ENCODE measurements at regions not wholly inside any gene's neighbourhood (a gene's known extent, or its start where the extent isn't known, plus 50 kb on each side); places are given as distances from the start of the nearest gene placed in this dataset.

- Histone ChIP-seq H3K4me3 (ENCODE audit: low read depth, low read length) (no peak overlapping the region), H3K36me3 (ENCODE audit: control insufficient read depth, insufficient read depth, low read length) (no peaks in the 10 kb centered on the region), H3K27me3 (ENCODE audit: control insufficient read depth, insufficient read depth, low read length) (no peaks in the 10 kb centered on the region)
- DNase-seq (ENCODE audit: low read depth) (no peak), FAIRE-seq (no peak)
- TF ChIP-seq, protein P1, sequence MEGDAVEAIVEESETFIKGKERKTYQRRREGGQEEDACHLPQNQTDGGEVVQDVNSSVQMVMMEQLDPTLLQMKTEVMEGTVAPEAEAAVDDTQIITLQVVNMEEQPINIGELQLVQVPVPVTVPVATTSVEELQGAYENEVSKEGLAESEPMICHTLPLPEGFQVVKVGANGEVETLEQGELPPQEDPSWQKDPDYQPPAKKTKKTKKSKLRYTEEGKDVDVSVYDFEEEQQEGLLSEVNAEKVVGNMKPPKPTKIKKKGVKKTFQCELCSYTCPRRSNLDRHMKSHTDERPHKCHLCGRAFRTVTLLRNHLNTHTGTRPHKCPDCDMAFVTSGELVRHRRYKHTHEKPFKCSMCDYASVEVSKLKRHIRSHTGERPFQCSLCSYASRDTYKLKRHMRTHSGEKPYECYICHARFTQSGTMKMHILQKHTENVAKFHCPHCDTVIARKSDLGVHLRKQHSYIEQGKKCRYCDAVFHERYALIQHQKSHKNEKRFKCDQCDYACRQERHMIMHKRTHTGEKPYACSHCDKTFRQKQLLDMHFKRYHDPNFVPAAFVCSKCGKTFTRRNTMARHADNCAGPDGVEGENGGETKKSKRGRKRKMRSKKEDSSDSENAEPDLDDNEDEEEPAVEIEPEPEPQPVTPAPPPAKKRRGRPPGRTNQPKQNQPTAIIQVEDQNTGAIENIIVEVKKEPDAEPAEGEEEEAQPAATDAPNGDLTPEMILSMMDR (IDR thresholded peaks at IDR 0.05; ENCODE audit: insufficient read depth, low read length, severe bottlenecking) = no peak
Observed at GRCh38 chr2:18835787-18836186, 246.4 kb upstream of the NT5C1B start.

DNA sequence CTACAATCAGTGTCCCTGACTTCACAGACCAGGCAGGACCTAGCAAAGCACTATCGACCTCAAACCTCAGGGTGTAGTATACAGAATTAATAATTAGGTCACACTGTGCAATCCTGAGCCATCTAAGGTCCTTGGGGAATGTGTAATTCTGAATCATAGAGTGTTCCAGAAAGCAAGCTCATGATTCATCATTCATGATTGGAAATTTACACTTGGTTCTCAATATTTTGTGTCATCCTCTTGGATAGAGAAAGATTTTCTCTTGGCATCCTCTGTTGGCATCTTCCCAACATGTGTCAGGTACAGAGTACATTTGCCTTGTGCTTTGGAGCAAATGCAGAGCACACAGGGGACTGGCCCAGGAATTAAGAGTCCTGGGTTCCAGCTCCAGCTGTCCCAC lies 245.0 kb upstream of the NT5C1B start:
- DNase-seq (ENCODE audit: low read depth) (peak; percentile 93), FAIRE-seq (no peak)
- Histone ChIP-seq H3K36me3 (ENCODE audit: control insufficient read depth, insufficient read depth, low read length) (no peaks in the 10 kb centered on the region), H3K27me3 (ENCODE audit: control insufficient read depth, insufficient read depth, low read length) (no peaks in the 10 kb centered on the region), H3K4me3 (ENCODE audit: low read depth, low read length) (no peak overlapping the region)
- TF ChIP-seq, protein P1 (IDR thresholded peaks at IDR 0.05; ENCODE audit: insufficient read depth, low read length, severe bottlenecking) = no peak

DNA sequence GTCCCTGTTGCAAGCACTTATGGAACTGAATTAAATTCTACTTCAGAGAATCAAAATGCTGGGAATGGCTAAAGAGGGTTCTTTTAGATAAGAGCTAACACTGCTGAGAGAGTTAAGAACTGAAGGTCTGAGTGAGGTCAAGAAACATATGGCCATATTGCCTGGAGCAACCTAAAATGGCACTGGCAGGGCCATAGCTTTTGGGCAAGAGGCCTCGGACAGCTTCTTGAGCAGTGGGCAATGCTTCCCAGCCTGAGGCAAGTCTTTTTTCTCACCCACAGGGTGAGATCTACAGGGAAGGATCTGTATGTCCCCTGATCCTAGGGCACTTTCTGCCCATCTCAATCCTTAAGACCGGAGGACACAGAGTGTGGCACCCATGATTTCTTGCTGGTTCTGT lies 244.6 kb upstream of the NT5C1B start:
- no peaks in the 10 kb centered on the region for H3K36me3 ChIP-seq (ENCODE audit: control insufficient read depth, insufficient read depth, low read length)
- TF ChIP-seq, protein P1 (IDR thresholded peaks at IDR 0.05; ENCODE audit: insufficient read depth, low read length, severe bottlenecking) = no peak
- FAIRE-seq (no peak), DNase-seq (ENCODE audit: low read depth) (no peak)
- no peaks in the 10 kb centered on the region for H3K27me3 ChIP-seq (ENCODE audit: control insufficient read depth, insufficient read depth, low read length)
- no peak overlapping the region for H3K4me3 ChIP-seq (ENCODE audit: low read depth, low read length)

GRCh38 chr2:18831916-18832510 lies 242.6 kb upstream of the NT5C1B start:
- H3K4me3 ChIP-seq (ENCODE audit: low read depth, low read length) = no peak overlapping the region
- no peaks in the 10 kb centered on the region for H3K27me3 ChIP-seq (ENCODE audit: control insufficient read depth, insufficient read depth, low read length)
- TF ChIP-seq, protein P1 (IDR thresholded peaks at IDR 0.05; ENCODE audit: insufficient read depth, low read length, severe bottlenecking) = no peak
- DNase-seq (ENCODE audit: low read depth) (no peak), FAIRE-seq (no peak)
- no peaks in the 10 kb centered on the region for H3K36me3 ChIP-seq (ENCODE audit: control insufficient read depth, insufficient read depth, low read length)

GRCh38 chr2:18830962-18831361 lies 241.6 kb upstream of the NT5C1B start:
- DNase-seq (ENCODE audit: low read depth) (no peak), FAIRE-seq (no peak)
- H3K27me3 ChIP-seq (ENCODE audit: control insufficient read depth, insufficient read depth, low read length) = no peaks in the 10 kb centered on the region
- no peaks in the 10 kb centered on the region for H3K36me3 ChIP-seq (ENCODE audit: control insufficient read depth, insufficient read depth, low read length)
- H3K4me3 ChIP-seq (ENCODE audit: low read depth, low read length) = no peak overlapping the region
- TF ChIP-seq, protein P1 (IDR thresholded peaks at IDR 0.05; ENCODE audit: insufficient read depth, low read length, severe bottlenecking) = no peak

DNA sequence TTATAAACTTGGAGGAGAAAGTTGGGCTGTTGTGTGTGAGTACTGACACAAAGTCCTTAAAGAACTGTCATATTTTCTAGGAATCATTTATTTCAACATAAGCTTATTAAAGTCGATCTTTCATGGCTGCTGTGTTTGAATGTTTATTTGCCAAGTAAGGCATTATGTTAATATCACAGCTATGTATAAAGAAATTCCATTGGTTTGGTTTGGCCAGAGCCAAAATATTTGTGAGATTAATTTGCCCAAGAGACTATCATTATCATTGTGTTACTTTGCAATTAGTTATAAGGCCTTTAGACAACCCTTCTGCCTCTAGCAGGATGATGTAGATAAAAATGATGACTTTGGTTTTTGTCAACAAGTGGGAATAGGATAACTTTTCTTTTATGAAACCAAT lies 240.6 kb upstream of the NT5C1B start:
- no peaks in the 10 kb centered on the region for H3K36me3 ChIP-seq (ENCODE audit: control insufficient read depth, insufficient read depth, low read length)
- H3K27me3 ChIP-seq (ENCODE audit: control insufficient read depth, insufficient read depth, low read length) = no peaks in the 10 kb centered on the region
- H3K4me3 ChIP-seq (ENCODE audit: low read depth, low read length) = no peak overlapping the region
- FAIRE-seq = no peak
- TF ChIP-seq, protein P1 (IDR thresholded peaks at IDR 0.05; ENCODE audit: insufficient read depth, low read length, severe bottlenecking) = no peak
- DNase-seq (ENCODE audit: low read depth) = no peak
